Neural cell (in vitro differentiated cells): ENCODE measurements at regions not wholly inside any gene's neighbourhood (a gene's known extent, or its start where the extent isn't known, plus 50 kb on each side); places are given as distances from the start of the nearest gene placed in this dataset.

Experiments
- H2AFZ ChIP-seq: fragments of 200-600, 300-800 bp; sonication (generic), shearing (Covaris generic); 2 replicates; pipeline ENCODE4 v1.6.0; 2014; ENCODE audit warnings: low read depth, mild to moderate bottlenecking, antibody characterized with exemption, low read length, moderate library complexity
- H3F3A ChIP-seq: fragments of 200-600 bp; shearing (Covaris generic); 2 replicates; pipeline ENCODE4 v1.6.1; 2016; ENCODE audit warnings: mild to moderate bottlenecking, moderate library complexity, mixed read lengths, antibody characterized with exemption, low read length; ENCODE audit not compliant: insufficient read depth, poor library complexity, severe bottlenecking
- H3K27ac ChIP-seq: fragments of 200-600, 300-800 bp; sonication (generic), shearing (Covaris generic); 2 replicates; pipeline ENCODE4 v1.5.1; 2014; ENCODE audit warnings: mild to moderate bottlenecking, low read length, moderate library complexity
- H3K27me3 ChIP-seq: fragments of 300-800, 200-600 bp; sonication (generic), shearing (Covaris generic); 2 replicates; pipeline ENCODE4 v1.6.0; 2014; ENCODE audit warnings: mild to moderate bottlenecking, low read depth, low read length, moderate library complexity; ENCODE audit not compliant: insufficient read depth
- H3K36me3 ChIP-seq: fragments of 300-800, 200-600 bp; sonication (generic), shearing (Covaris generic); 2 replicates; pipeline ENCODE4 v1.5.1; 2014; ENCODE audit warnings: mild to moderate bottlenecking, antibody characterized with exemption, low read length, moderate library complexity; ENCODE audit not compliant: insufficient read depth
- H3K4me2 ChIP-seq: fragments of 300-800, 200-600 bp; sonication (generic), shearing (Covaris generic); 2 replicates; pipeline ENCODE4 v1.6.0; 2014; ENCODE audit warnings: mild to moderate bottlenecking, low read length
- H3K4me3 ChIP-seq: fragments of 300-800, 200-600 bp; sonication (generic), shearing (Covaris generic); 2 replicates; pipeline ENCODE4 v1.5.1; 2014; ENCODE audit warnings: mild to moderate bottlenecking, low read length, moderate library complexity
- H3K79me2 ChIP-seq: fragments of 200-600 bp; shearing (Covaris generic); replicated peaks from 2 replicates; pipeline ENCODE4 v1.6.0; 2014; ENCODE audit warnings: mild to moderate bottlenecking, low read length, moderate library complexity; ENCODE audit not compliant: insufficient read depth
- H3K9ac ChIP-seq: fragments of 300-800, 200-600 bp; sonication (generic), shearing (Covaris generic); 2 replicates; pipeline ENCODE4 v1.6.1; 2016; ENCODE audit warnings: mild to moderate bottlenecking, low read length, mixed read lengths
- H3K9me2 ChIP-seq: fragments of 200-600 bp; shearing (Covaris generic); 2 replicates; pipeline ENCODE4 v1.6.1; 2016; ENCODE audit warnings: mild to moderate bottlenecking, low read length, mixed read lengths; ENCODE audit not compliant: insufficient read depth
- H3K9me3 ChIP-seq: fragments of 200-600, 300-800 bp; sonication (generic), shearing (Covaris generic); 2 replicates; pipeline ENCODE4 v1.6.1; 2016; ENCODE audit warnings: mild to moderate bottlenecking, mixed run types, low read length, moderate library complexity, mixed read lengths
- H4K20me1 ChIP-seq: fragments of 200-600 bp; shearing (Covaris generic); 2 replicates; pipeline ENCODE4 v1.6.1; 2016; ENCODE audit warnings: mild to moderate bottlenecking, mixed run types; ENCODE audit not compliant: insufficient read depth
- EP300 ChIP-seq: fragments of 450-650 bp; conservative IDR thresholded peaks from 2 replicates; pipeline ENCODE4 v1.6.1; 2014; ENCODE audit warnings: antibody characterized with exemption, mild to moderate bottlenecking, moderate library complexity; ENCODE audit not compliant: poor library complexity, severe bottlenecking
- EZH2 ChIP-seq: fragments of 200-600, 300-800 bp; shearing (Covaris generic), sonication (generic); IDR thresholded peaks from 2 replicates; pipeline ENCODE4 v1.6.1; 2014; ENCODE audit warnings: antibody characterized with exemption, low read length, borderline replicate concordance, mild to moderate bottlenecking; ENCODE audit not compliant: insufficient read depth, poor library complexity, severe bottlenecking
- POLR2AphosphoS5 ChIP-seq: IDR thresholded peaks from 2 replicates; pipeline ENCODE4 v1.6.1; 2012
- SMC3 ChIP-seq: fragments of 450-650 bp; conservative IDR thresholded peaks from 2 replicates; pipeline ENCODE4 v1.6.1; 2014; ENCODE audit warnings: antibody characterized with exemption, mild to moderate bottlenecking, moderate library complexity; ENCODE audit not compliant: poor library complexity
- TAF1 ChIP-seq: IDR thresholded peaks from 2 replicates; pipeline ENCODE4 v1.6.1; 2012; ENCODE audit warnings: low read depth
- TF ChIP-seq, protein P1 (sequence below): IDR thresholded peaks from 2 replicates; pipeline ENCODE4 v1.6.1; 2012; ENCODE audit warnings: borderline replicate concordance
- TF ChIP-seq, protein P2 (sequence below): fragments of 450-650 bp; IDR thresholded peaks from 2 replicates; pipeline ENCODE4 v1.5.1; 2014; ENCODE audit warnings: antibody characterized with exemption, mild to moderate bottlenecking, moderate library complexity; ENCODE audit not compliant: poor library complexity, severe bottlenecking

DNA sequence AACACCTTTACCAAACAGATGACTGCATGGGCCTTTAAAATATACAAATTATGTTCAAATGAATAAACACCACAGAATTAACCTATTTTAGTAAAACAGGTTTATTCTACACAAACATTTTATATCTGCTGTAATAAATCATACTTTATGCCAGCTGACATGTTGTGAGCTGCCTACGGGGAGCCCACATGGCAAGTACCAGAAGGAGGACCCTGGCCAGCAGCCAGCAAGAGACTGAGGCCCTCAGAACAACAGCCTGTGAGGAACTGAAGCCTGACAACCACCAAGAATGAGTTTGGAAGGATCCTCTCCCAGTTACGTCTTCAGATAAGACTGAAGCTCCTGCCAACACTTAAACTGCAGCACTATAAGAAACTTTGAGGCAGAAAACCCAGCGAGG, 377.0 kb downstream of the PDGFC start:
- no peaks in the 10 kb centered on the region for H3K36me3 ChIP-seq
- no peak overlapping the region for H3K9ac ChIP-seq
- no peaks in the 10 kb centered on the region for H4K20me1 ChIP-seq
- H3F3A ChIP-seq: no peaks in the 10 kb centered on the region
- no peak overlapping the region for H3K27ac ChIP-seq
- TF ChIP-seq EZH2 (no peak), EP300 (no peak)
- H3K9me2 ChIP-seq: no peaks in the 10 kb centered on the region
- H3K9me3 ChIP-seq: no peaks in the 10 kb centered on the region
- no peak overlapping the region for H2AFZ ChIP-seq
- H3K4me3 ChIP-seq: no peak overlapping the region
- H3K27me3 ChIP-seq: no peaks in the 10 kb centered on the region
- H3K4me2 ChIP-seq: no peak overlapping the region
- H3K79me2 ChIP-seq: no peaks in the 10 kb centered on the region

DNA sequence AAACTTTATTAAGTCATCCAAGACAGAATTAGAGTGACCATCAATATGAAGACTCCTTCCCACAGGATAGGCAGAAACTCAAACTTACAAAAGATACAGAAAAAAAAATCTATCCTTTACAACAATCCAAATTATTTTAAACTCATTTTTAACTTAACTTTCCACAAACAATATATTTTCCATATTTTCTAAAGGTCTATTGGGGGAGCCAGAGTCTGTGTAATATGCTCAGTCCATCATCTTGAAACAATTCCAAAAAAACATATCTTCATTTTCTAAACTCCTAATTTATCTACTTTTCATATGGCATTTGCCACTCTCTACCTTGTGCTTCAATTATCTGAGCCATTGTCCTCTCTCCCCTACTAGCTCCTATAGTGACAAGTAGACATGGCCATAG, 378.1 kb downstream of the PDGFC start:
- no peaks in the 10 kb centered on the region for H3F3A ChIP-seq

DNA sequence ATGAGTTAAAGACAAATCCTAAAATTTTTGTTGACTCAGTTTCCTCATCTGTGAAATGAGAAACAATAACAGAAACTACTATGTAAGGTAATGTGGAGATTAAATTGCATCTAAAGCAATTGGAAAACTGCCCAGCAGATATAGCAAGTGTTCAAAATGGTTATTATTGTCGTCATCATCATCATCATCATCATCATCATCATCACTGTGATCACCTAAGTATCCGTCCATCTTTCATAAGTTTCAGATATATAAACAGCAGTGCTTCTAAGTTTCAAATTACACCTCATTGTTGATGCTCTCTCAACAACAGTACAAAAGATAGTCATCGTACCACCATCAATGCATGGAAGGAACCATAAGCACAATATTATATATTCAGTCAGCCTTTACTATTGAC, 379.9 kb downstream of the PDGFC start:
- no peaks in the 10 kb centered on the region for H3F3A ChIP-seq
- H3K36me3 ChIP-seq: no peaks in the 10 kb centered on the region
- H3K27ac ChIP-seq: no peak overlapping the region
- H3K4me3 ChIP-seq: no peak overlapping the region
- H3K27me3 ChIP-seq: no peaks in the 10 kb centered on the region
- no peaks in the 10 kb centered on the region for H4K20me1 ChIP-seq
- H3K9me2 ChIP-seq: no peaks in the 10 kb centered on the region
- H3K4me2 ChIP-seq: no peak overlapping the region
- no peaks in the 10 kb centered on the region for H3K9me3 ChIP-seq
- no peak overlapping the region for H2AFZ ChIP-seq
- H3K79me2 ChIP-seq: no peaks in the 10 kb centered on the region
- no peak overlapping the region for H3K9ac ChIP-seq
- TF ChIP-seq, protein P1, sequence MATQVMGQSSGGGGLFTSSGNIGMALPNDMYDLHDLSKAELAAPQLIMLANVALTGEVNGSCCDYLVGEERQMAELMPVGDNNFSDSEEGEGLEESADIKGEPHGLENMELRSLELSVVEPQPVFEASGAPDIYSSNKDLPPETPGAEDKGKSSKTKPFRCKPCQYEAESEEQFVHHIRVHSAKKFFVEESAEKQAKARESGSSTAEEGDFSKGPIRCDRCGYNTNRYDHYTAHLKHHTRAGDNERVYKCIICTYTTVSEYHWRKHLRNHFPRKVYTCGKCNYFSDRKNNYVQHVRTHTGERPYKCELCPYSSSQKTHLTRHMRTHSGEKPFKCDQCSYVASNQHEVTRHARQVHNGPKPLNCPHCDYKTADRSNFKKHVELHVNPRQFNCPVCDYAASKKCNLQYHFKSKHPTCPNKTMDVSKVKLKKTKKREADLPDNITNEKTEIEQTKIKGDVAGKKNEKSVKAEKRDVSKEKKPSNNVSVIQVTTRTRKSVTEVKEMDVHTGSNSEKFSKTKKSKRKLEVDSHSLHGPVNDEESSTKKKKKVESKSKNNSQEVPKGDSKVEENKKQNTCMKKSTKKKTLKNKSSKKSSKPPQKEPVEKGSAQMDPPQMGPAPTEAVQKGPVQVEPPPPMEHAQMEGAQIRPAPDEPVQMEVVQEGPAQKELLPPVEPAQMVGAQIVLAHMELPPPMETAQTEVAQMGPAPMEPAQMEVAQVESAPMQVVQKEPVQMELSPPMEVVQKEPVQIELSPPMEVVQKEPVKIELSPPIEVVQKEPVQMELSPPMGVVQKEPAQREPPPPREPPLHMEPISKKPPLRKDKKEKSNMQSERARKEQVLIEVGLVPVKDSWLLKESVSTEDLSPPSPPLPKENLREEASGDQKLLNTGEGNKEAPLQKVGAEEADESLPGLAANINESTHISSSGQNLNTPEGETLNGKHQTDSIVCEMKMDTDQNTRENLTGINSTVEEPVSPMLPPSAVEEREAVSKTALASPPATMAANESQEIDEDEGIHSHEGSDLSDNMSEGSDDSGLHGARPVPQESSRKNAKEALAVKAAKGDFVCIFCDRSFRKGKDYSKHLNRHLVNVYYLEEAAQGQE: no peak
- TF ChIP-seq SMC3 (no peak), EZH2 (no peak), POLR2AphosphoS5 (no peak), EP300 (no peak)
- TF ChIP-seq, protein P2, sequence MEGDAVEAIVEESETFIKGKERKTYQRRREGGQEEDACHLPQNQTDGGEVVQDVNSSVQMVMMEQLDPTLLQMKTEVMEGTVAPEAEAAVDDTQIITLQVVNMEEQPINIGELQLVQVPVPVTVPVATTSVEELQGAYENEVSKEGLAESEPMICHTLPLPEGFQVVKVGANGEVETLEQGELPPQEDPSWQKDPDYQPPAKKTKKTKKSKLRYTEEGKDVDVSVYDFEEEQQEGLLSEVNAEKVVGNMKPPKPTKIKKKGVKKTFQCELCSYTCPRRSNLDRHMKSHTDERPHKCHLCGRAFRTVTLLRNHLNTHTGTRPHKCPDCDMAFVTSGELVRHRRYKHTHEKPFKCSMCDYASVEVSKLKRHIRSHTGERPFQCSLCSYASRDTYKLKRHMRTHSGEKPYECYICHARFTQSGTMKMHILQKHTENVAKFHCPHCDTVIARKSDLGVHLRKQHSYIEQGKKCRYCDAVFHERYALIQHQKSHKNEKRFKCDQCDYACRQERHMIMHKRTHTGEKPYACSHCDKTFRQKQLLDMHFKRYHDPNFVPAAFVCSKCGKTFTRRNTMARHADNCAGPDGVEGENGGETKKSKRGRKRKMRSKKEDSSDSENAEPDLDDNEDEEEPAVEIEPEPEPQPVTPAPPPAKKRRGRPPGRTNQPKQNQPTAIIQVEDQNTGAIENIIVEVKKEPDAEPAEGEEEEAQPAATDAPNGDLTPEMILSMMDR: no peak

More for the DNA sequence above, 378.1 kb downstream of the PDGFC start:
- H3K36me3 ChIP-seq: no peaks in the 10 kb centered on the region
- H3K4me2 ChIP-seq: no peak overlapping the region
- no peak overlapping the region for H3K9ac ChIP-seq
- no peaks in the 10 kb centered on the region for H3K9me2 ChIP-seq
- TF ChIP-seq EZH2 (no peak), TAF1 (no peak), EP300 (no peak)
- TF ChIP-seq, protein P1: no peak
- TF ChIP-seq, protein P2: no peak
- H3K27me3 ChIP-seq: no peaks in the 10 kb centered on the region
- no peaks in the 10 kb centered on the region for H3K9me3 ChIP-seq
- no peak overlapping the region for H3K4me3 ChIP-seq
- no peaks in the 10 kb centered on the region for H3K79me2 ChIP-seq
- no peak overlapping the region for H3K27ac ChIP-seq
- H2AFZ ChIP-seq: no peak overlapping the region
- no peaks in the 10 kb centered on the region for H4K20me1 ChIP-seq
